GM12878 (cell line): ENCODE measurements at regions not wholly inside any gene's neighbourhood (a gene's known extent, or its start where the extent isn't known, plus 50 kb on each side); places are given as distances from the start of the nearest gene placed in this dataset.

Experiments
- ATAC-seq: fragments of 200-7000 bp; cut with Tn5 transposase; 3 replicates; pipeline ENCODE4 v1.9.1; 2020; ENCODE audit warnings: mild to moderate bottlenecking, moderate library complexity
- BruUV-seq: library from RNA; stranded (reverse); fragments of 400-500 nt; replicated peaks from 2 replicates; lab custom pipeline; 2021; lab: Mats Ljungman, UMichigan
- CTCF ChIA-PET: fragments of 300-600 bp; sonication (Branson Sonifier 250); formaldehyde crosslinking; extraction: SDS; loops from one replicate; lab custom pipeline; 2021; ENCODE audit warnings: inconsistent platforms; lab: Yijun Ruan, JAX
- POLR2A ChIA-PET: fragments of 350-600 bp; formaldehyde crosslinking; extraction: SDS; loops from one replicate; lab custom pipeline; 2021; ENCODE audit warnings: inconsistent platforms; lab: Charles Lee
- RAD21 ChIA-PET: fragments of 300-600 bp; sonication (Branson Sonifier 250); formaldehyde crosslinking; loops from one replicate; lab custom pipeline; 2023; ENCODE audit warnings: antibody characterized with exemption; ENCODE audit not compliant: unreplicated experiment; lab: Charles Lee
- SMC1A ChIA-PET: fragments of 300-600 bp; sonication (Branson Sonifier 250); formaldehyde crosslinking; loops from one replicate; lab custom pipeline; 2023; ENCODE audit not compliant: unreplicated experiment, uncharacterized antibody; lab: Charles Lee
- DNase-seq: peaks from one replicate; pipeline ENCODE4 v3.0.0-alpha.2; 2011; ENCODE audit warnings: low read depth, low spot score
- FAIRE-seq: peaks from 3 replicates; lab custom pipeline; 2011; peaks lifted over from hg19 to GRCh38; lab: Jason Lieb, UNC
- H2AFZ ChIP-seq: 2 replicates; pipeline ENCODE4 v1.6.0; 2011; ENCODE audit warnings: low read depth, low read length, control low read depth; ENCODE audit not compliant: control insufficient read depth
- H3K27ac ChIP-seq: 2 replicates; pipeline ENCODE4 v1.5.1; 2011; ENCODE audit warnings: control low read depth; ENCODE audit not compliant: control insufficient read depth, insufficient read depth
- H3K27me3 ChIP-seq, 2 experiments: replicated peaks in 1 of 2; 2 replicates each; pipeline versions ENCODE4 v1.6.0 to v1.6.1; 2011; ENCODE audit warnings: low read length in 1 of 2; ENCODE audit not compliant: control insufficient read depth in 2 of 2, insufficient read depth in 2 of 2
- H3K36me3 ChIP-seq, 2 experiments: 2 replicates each; pipeline ENCODE4 v1.5.1; 2011; ENCODE audit warnings: low read length in 1 of 2; ENCODE audit not compliant: control insufficient read depth in 2 of 2, insufficient read depth in 2 of 2
- H3K4me1 ChIP-seq: 2 replicates; pipeline ENCODE4 v1.6.1; 2011; ENCODE audit warnings: mild to moderate bottlenecking, low read length, moderate library complexity, mixed read lengths; ENCODE audit not compliant: control insufficient read depth, insufficient read depth
- H3K4me2 ChIP-seq: 2 replicates; pipeline ENCODE4 v1.6.0; 2011; ENCODE audit warnings: control low read depth; ENCODE audit not compliant: control insufficient read depth, insufficient read depth
- H3K4me3 ChIP-seq: fragments of 200-600 bp; sonication (generic); 2 replicates; pipeline ENCODE4 v1.5.1; 2016
- H3K79me2 ChIP-seq: 2 replicates; pipeline ENCODE4 v1.6.0; 2011; ENCODE audit warnings: low read length; ENCODE audit not compliant: control insufficient read depth, insufficient read depth
- H3K9ac ChIP-seq: 2 replicates; pipeline ENCODE4 v1.8.0; 2011; ENCODE audit warnings: low read length, control low read depth, mixed read lengths; ENCODE audit not compliant: control insufficient read depth, insufficient read depth
- H3K9me3 ChIP-seq: replicated peaks from 3 replicates; pipeline ENCODE4 v1.5.1; 2011; ENCODE audit warnings: mild to moderate bottlenecking, low read length; ENCODE audit not compliant: control insufficient read depth, insufficient read depth
- H4K20me1 ChIP-seq: 2 replicates; pipeline ENCODE4 v1.6.0; 2011; ENCODE audit not compliant: control insufficient read depth, insufficient read depth
- BACH1 ChIP-seq: fragments of 450-650 bp; IDR thresholded peaks from 2 replicates; pipeline ENCODE4 v1.6.1; 2017; ENCODE audit warnings: mild to moderate bottlenecking, borderline replicate concordance
- CHD2 ChIP-seq: IDR thresholded peaks from 2 replicates; pipeline ENCODE4 v1.6.1; 2011; ENCODE audit warnings: low read depth, low read length, improper control_type of control experiment, borderline replicate concordance
- EP300 ChIP-seq, 2 experiments: fragments of 150-350 bp in 1 of 2; IDR thresholded peaks; 2 replicates each; pipeline ENCODE4 v1.6.1; 2011 to 2012; ENCODE audit warnings: low read depth in 2 of 2, low read length in 2 of 2, borderline replicate concordance in 1 of 2, improper control_type of control experiment in 1 of 2, inconsistent platforms in 1 of 2; ENCODE audit not compliant: control insufficient read depth in 1 of 2
- ETV6 ChIP-seq, 2 experiments: fragments of 450-650 bp in 1 of 2; IDR thresholded peaks in 1 of 2; conservative IDR thresholded peaks in 1 of 2; 2 replicates each; pipeline ENCODE4 v1.6.1; 2014; ENCODE audit warnings: antibody characterized with exemption in 1 of 2, borderline replicate concordance in 1 of 2, low read depth in 1 of 2, mild to moderate bottlenecking in 1 of 2, moderate library complexity in 1 of 2
- HDAC6 ChIP-seq: fragments of 200-600 bp; sonication (generic); IDR thresholded peaks from one replicate; pipeline ENCODE4 v1.8.0; 2017; ENCODE audit warnings: antibody characterized with exemption; ENCODE audit not compliant: unreplicated experiment
- HDGF ChIP-seq: fragments of 450-650 bp; IDR thresholded peaks from 2 replicates; pipeline ENCODE4 v1.6.1; 2016; ENCODE audit warnings: antibody characterized with exemption
- KAT2A ChIP-seq: conservative IDR thresholded peaks from 2 replicates; pipeline ENCODE4 v1.6.1; 2011; ENCODE audit warnings: low read depth, low read length; ENCODE audit not compliant: control insufficient read depth
- MYC ChIP-seq: IDR thresholded peaks from 2 replicates; pipeline ENCODE4 v1.6.1; 2011; ENCODE audit warnings: mild to moderate bottlenecking, low read length, moderate library complexity, inconsistent platforms; ENCODE audit not compliant: insufficient read depth, insufficient replicate concordance, insufficient read length, severe bottlenecking
- POLR2A ChIP-seq: IDR thresholded peaks from 2 replicates; pipeline ENCODE4 v1.6.1; 2011; ENCODE audit warnings: low read depth, mild to moderate bottlenecking, low read length
- ZNF217 ChIP-seq: fragments of 450-650 bp; IDR thresholded peaks from 2 replicates; pipeline ENCODE4 v1.6.1; 2017; ENCODE audit warnings: antibody characterized with exemption, mild to moderate bottlenecking
- ZNF384 ChIP-seq: IDR thresholded peaks from 2 replicates; pipeline ENCODE4 v1.6.1; 2012; ENCODE audit warnings: low read depth, mild to moderate bottlenecking, low read length, improper control_type of control experiment, borderline replicate concordance
- WGBS: methylation state at CpG from one replicate; pipeline ENCODE4 v1.1.6; 2016; ENCODE audit warnings: low lambda C conversion rate; ENCODE audit not compliant: insufficient replicate concordance, insufficient coverage; ENCODE audit errors: missing lambda C conversion rate; 5-methylcytosine and 5-hydroxymethylcytosine counted together
- in situ Hi-C: fragments of 300-500 bp; cut with MboI; formaldehyde crosslinking; loops from 9 replicates; pipeline ENCODE4 v1.14.3; 2018; ENCODE audit warnings: mixed read lengths
- intact Hi-C: fragments of 100-400 bp; cut with micrococcal nuclease; formaldehyde crosslinking; loops from one replicate; pipeline ENCODE4 v1.14.2; 2022; ENCODE audit not compliant: unreplicated experiment

GRCh38 chr12:19759227-19759626, 319.9 kb downstream of the AEBP2 start (continued):
- TF ChIP-seq KAT2A (no peak), BACH1 (peak; percentile 92), MYC (no peak)

GRCh38 chr12:19760611-19761010, 321.3 kb downstream of the AEBP2 start:
- Histone ChIP-seq H3K9me3 (no peaks in the 10 kb centered on the region), H3K4me1 (no peaks in the 10 kb centered on the region), H3K79me2 (no peaks in the 10 kb centered on the region), H3K4me2 (no peak overlapping the region), H2AFZ (no peak overlapping the region), H4K20me1 (no peaks in the 10 kb centered on the region), H3K9ac (no peak overlapping the region), H3K4me3 (no peak overlapping the region), H3K36me3 (no peaks in the 10 kb centered on the region), H3K27ac (no peak overlapping the region), H3K27me3 (no peaks in the 10 kb centered on the region)
- SMC1A ChIA-PET = interaction anchor here (0.6 to 4.6 kb wide), 11 partner anchors 15 to 863 kb away, joined by 3 to 37 read pairs (median 3); no protein-coding TSS in a partner anchor
- RAD21 ChIA-PET = interaction anchor here (1.1 to 1.4 kb wide), 3 partner anchors 74 to 155 kb away, joined by 3 to 4 read pairs (median 3); no protein-coding TSS in a partner anchor
- DNase-seq (no peak), ATAC-seq (no peak), FAIRE-seq (no peak)
- intact Hi-C loops = no loop called here
- no TSS peak for BruUV-seq
- POLR2A ChIA-PET = no interaction called here
- WGBS = 3% methylated on average over 2 of the region's 2 CpGs
- in situ Hi-C loops = no loop called here
- no peak for TF ChIP-seq HDAC6
- TF ChIP-seq ZNF217 = no peak
- no peak for TF ChIP-seq ZNF384
- TF ChIP-seq ETV6 (conservative IDR thresholded peaks at IDR 0.05 in 1 of 2, IDR thresholded peaks at IDR 0.05 in 1 of 2; ENCODE audit: borderline replicate concordance in 1 of 2, low read depth in 1 of 2) = no peak
- no peak for TF ChIP-seq POLR2A
- TF ChIP-seq CHD2 = no peak
- TF ChIP-seq EP300 (IDR thresholded peaks at IDR 0.05; ENCODE audit: borderline replicate concordance in 1 of 2, control insufficient read depth in 1 of 2, low read depth in 2 of 2, low read length in 2 of 2) = no peak
- TF ChIP-seq HDGF = no peak
- CTCF ChIA-PET = interaction anchor here (0.9 to 1.2 kb wide), 5 partner anchors 11 to 155 kb away, joined by 3 read pairs; no protein-coding TSS in a partner anchor
